ENCODE measurements at regions not wholly inside any gene's neighbourhood (a gene's known extent, or its start where the extent isn't known, plus 50 kb on each side); places are given as distances from the start of the nearest gene placed in this dataset.

DNA sequence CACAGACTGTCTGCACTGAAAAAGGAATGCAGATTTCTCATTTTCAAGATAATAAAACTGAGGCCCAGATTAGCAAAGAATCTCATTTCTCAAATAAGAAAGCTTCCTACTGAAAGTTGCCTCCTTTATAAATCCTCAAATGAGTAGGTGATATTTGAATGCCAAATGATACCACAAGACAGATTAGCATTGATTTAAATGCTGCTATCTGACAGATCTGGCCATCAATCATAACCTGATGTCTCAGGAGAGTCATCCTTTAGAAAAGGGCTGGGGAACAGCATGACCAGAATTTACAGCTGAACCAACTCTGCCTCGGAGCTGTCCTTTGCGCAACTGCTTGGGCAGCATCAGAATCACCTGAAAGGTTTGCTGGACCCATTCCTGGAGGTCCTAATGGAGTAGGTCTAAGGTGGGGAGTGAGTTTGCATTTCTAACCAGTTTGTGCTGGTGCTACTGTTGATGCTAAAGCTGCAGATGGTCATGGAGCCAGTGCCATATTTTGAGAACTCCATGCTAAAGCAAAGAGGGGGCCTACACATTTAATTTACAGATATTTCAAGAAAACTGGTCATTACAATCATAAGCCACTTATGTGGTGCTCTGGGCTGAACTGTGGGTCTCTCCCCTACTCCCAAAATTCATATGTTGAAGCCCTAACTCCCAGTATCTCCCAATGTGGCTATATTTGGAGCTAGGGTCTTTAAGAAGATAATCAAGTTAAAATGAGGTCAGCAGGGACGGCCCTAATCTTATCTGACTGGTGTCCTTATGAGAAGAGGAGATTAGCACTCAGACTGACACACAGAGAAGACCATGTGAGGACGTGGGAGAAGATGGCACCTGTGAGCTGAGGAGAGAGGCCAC, 295.5 kb upstream of the JARID2 start:
- TF ChIP-seq, protein P1, sequence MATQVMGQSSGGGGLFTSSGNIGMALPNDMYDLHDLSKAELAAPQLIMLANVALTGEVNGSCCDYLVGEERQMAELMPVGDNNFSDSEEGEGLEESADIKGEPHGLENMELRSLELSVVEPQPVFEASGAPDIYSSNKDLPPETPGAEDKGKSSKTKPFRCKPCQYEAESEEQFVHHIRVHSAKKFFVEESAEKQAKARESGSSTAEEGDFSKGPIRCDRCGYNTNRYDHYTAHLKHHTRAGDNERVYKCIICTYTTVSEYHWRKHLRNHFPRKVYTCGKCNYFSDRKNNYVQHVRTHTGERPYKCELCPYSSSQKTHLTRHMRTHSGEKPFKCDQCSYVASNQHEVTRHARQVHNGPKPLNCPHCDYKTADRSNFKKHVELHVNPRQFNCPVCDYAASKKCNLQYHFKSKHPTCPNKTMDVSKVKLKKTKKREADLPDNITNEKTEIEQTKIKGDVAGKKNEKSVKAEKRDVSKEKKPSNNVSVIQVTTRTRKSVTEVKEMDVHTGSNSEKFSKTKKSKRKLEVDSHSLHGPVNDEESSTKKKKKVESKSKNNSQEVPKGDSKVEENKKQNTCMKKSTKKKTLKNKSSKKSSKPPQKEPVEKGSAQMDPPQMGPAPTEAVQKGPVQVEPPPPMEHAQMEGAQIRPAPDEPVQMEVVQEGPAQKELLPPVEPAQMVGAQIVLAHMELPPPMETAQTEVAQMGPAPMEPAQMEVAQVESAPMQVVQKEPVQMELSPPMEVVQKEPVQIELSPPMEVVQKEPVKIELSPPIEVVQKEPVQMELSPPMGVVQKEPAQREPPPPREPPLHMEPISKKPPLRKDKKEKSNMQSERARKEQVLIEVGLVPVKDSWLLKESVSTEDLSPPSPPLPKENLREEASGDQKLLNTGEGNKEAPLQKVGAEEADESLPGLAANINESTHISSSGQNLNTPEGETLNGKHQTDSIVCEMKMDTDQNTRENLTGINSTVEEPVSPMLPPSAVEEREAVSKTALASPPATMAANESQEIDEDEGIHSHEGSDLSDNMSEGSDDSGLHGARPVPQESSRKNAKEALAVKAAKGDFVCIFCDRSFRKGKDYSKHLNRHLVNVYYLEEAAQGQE (IDR thresholded peaks at IDR 0.05; ENCODE audit: borderline replicate concordance) = no peak
- TF ChIP-seq MXI1 (conservative IDR thresholded peaks at IDR 0.05; ENCODE audit: poor library complexity, severe bottlenecking) (no peak), SMC3 (conservative IDR thresholded peaks at IDR 0.05; ENCODE audit: poor library complexity) (no peak), POLR2AphosphoS5 (IDR thresholded peaks at IDR 0.05) (no peak), EZH2 (IDR thresholded peaks at IDR 0.05; ENCODE audit: borderline replicate concordance, insufficient read depth, low read length, poor library complexity, severe bottlenecking) (no peak), TAF1 (IDR thresholded peaks at IDR 0.05; ENCODE audit: low read depth) (no peak), RAD21 (conservative IDR thresholded peaks at IDR 0.05) (no peak), CTCF (IDR thresholded peaks at IDR 0.05; ENCODE audit: poor library complexity, severe bottlenecking) (no peak), EP300 (conservative IDR thresholded peaks at IDR 0.05; ENCODE audit: poor library complexity, severe bottlenecking) (no peak)
- no peaks in the 10 kb centered on the region for H4K20me1 ChIP-seq (ENCODE audit: insufficient read depth)
- no peaks in the 10 kb centered on the region for H3F3A ChIP-seq (ENCODE audit: insufficient read depth, low read length, poor library complexity, severe bottlenecking)
- no peaks in the 10 kb centered on the region for H3K9me2 ChIP-seq (ENCODE audit: insufficient read depth, low read length)
- H3K27me3 ChIP-seq (ENCODE audit: insufficient read depth, low read depth, low read length) = no peaks in the 10 kb centered on the region
- no peaks in the 10 kb centered on the region for H3K36me3 ChIP-seq (ENCODE audit: insufficient read depth, low read length)
- no peak overlapping the region for H3K4me2 ChIP-seq (ENCODE audit: low read length)
- H3K9me3 ChIP-seq (ENCODE audit: low read length) = no peaks in the 10 kb centered on the region
- H3K27ac ChIP-seq (ENCODE audit: low read length) = no peak overlapping the region
- H3K9ac ChIP-seq (ENCODE audit: low read length) = no peak overlapping the region
- no peak overlapping the region for H2AFZ ChIP-seq (ENCODE audit: low read depth, low read length)
- H3K4me3 ChIP-seq (ENCODE audit: low read length) = no peak overlapping the region
- no peaks in the 10 kb centered on the region for H3K79me2 ChIP-seq (replicated peaks; ENCODE audit: insufficient read depth, low read length)

DNA sequence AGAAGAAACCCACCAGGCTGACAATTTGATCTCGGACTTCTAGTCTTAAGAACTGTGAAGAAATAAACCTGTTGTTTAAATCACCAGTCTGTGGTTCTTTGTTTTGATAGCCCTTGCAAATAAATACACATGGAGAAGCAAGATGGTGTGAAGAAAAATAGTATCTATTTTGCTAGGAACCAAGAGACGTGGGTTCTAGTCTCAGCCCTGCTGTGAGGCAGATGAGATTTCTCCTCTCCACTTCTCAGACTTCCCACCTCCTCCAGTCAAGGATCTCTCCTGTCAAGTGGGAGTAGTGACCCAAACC, 294.9 kb upstream of the JARID2 start:
- TF ChIP-seq MXI1 (conservative IDR thresholded peaks at IDR 0.05; ENCODE audit: poor library complexity, severe bottlenecking) = no peak
- TF ChIP-seq SMC3 (conservative IDR thresholded peaks at IDR 0.05; ENCODE audit: poor library complexity) = no peak
- TF ChIP-seq TAF1 (IDR thresholded peaks at IDR 0.05; ENCODE audit: low read depth) = no peak
- TF ChIP-seq CTCF (IDR thresholded peaks at IDR 0.05; ENCODE audit: poor library complexity, severe bottlenecking) = no peak
- TF ChIP-seq EP300 (conservative IDR thresholded peaks at IDR 0.05; ENCODE audit: poor library complexity, severe bottlenecking) = no peak
- TF ChIP-seq, protein P1 (IDR thresholded peaks at IDR 0.05; ENCODE audit: borderline replicate concordance) = no peak
- no peak for TF ChIP-seq RAD21 (conservative IDR thresholded peaks at IDR 0.05)
- no peak for TF ChIP-seq EZH2 (IDR thresholded peaks at IDR 0.05; ENCODE audit: borderline replicate concordance, insufficient read depth, low read length, poor library complexity, severe bottlenecking)
- TF ChIP-seq POLR2AphosphoS5 (IDR thresholded peaks at IDR 0.05) = no peak
- H3F3A ChIP-seq (ENCODE audit: insufficient read depth, low read length, poor library complexity, severe bottlenecking) = no peaks in the 10 kb centered on the region
- H3K4me2 ChIP-seq (ENCODE audit: low read length) = no peak overlapping the region
- no peak overlapping the region for H3K4me3 ChIP-seq (ENCODE audit: low read length)
- no peak overlapping the region for H3K9ac ChIP-seq (ENCODE audit: low read length)
- H4K20me1 ChIP-seq (ENCODE audit: insufficient read depth) = no peaks in the 10 kb centered on the region
- H3K9me2 ChIP-seq (ENCODE audit: insufficient read depth, low read length) = no peaks in the 10 kb centered on the region
- H3K9me3 ChIP-seq (ENCODE audit: low read length) = no peaks in the 10 kb centered on the region
- H3K27me3 ChIP-seq (ENCODE audit: insufficient read depth, low read depth, low read length) = no peaks in the 10 kb centered on the region
- no peak overlapping the region for H3K27ac ChIP-seq (ENCODE audit: low read length)
- no peak overlapping the region for H2AFZ ChIP-seq (ENCODE audit: low read depth, low read length)
- no peaks in the 10 kb centered on the region for H3K36me3 ChIP-seq (ENCODE audit: insufficient read depth, low read length)
- H3K79me2 ChIP-seq (replicated peaks; ENCODE audit: insufficient read depth, low read length) = no peaks in the 10 kb centered on the region
